Keratinocyte (primary cell): ENCODE measurements at regions not wholly inside any gene's neighbourhood (a gene's known extent, or its start where the extent isn't known, plus 50 kb on each side); places are given as distances from the start of the nearest gene placed in this dataset.

ENCODE experiments used
- DNase-seq: peaks from one replicate; pipeline ENCODE4 v3.0.0-alpha.2; 2011; ENCODE audit warnings: low read depth, missing footprints, low spot score
- FAIRE-seq: peaks from 2 replicates; lab custom pipeline; 2011; peaks lifted over from hg19 to GRCh38; lab: Jason Lieb, UNC
- H2AFZ ChIP-seq: 2 replicates; pipeline ENCODE4 v1.6.0; 2012; ENCODE audit warnings: low read length, control low read depth, inconsistent platforms; ENCODE audit not compliant: control insufficient read depth
- H3K27ac ChIP-seq: 2 replicates; pipeline ENCODE4 v1.5.1; 2011; ENCODE audit warnings: low read length; ENCODE audit not compliant: control insufficient read depth, insufficient read depth
- H3K27me3 ChIP-seq: 3 replicates; pipeline ENCODE4 v1.6.0; 2011; ENCODE audit warnings: low read length; ENCODE audit not compliant: control insufficient read depth, insufficient read depth; ENCODE audit errors: extremely low read depth
- H3K36me3 ChIP-seq, 2 experiments: 2 replicates in 1 of 2; 3 replicates in 1 of 2; pipeline ENCODE4 v1.5.1; 2011; ENCODE audit warnings: low read length in 2 of 2, mild to moderate bottlenecking in 1 of 2; ENCODE audit not compliant: control insufficient read depth in 2 of 2, insufficient read depth in 2 of 2; ENCODE audit errors: extremely low read depth in 1 of 2
- H3K4me1 ChIP-seq: 3 replicates; pipeline ENCODE4 v1.5.1; 2011; ENCODE audit warnings: low read length; ENCODE audit not compliant: control insufficient read depth, insufficient read depth; ENCODE audit errors: extremely low read depth
- H3K4me2 ChIP-seq: 3 replicates; pipeline ENCODE4 v1.6.0; 2011; ENCODE audit warnings: low read depth, low read length; ENCODE audit not compliant: control insufficient read depth, insufficient read depth; ENCODE audit errors: extremely low read depth
- H3K4me3 ChIP-seq, 3 experiments: fragments of 200-600 bp in 1 of 3; sonication (generic) in 1 of 3; 2 replicates in 2 of 3; 3 replicates in 1 of 3; pipeline ENCODE4 v1.5.1; 2011 to 2016; ENCODE audit warnings: low read length in 3 of 3, mild to moderate bottlenecking in 3 of 3, control low read depth in 2 of 3, inconsistent platforms in 1 of 3, low read depth in 1 of 3, mixed read lengths in 1 of 3, mixed run types in 1 of 3, moderate library complexity in 1 of 3; ENCODE audit not compliant: control insufficient read depth in 2 of 3, insufficient read depth in 2 of 3; ENCODE audit errors: extremely low read depth in 1 of 3
- H3K79me2 ChIP-seq: 2 replicates; pipeline ENCODE4 v1.6.0; 2012; ENCODE audit warnings: low read length; ENCODE audit not compliant: control insufficient read depth, insufficient read depth
- H3K9ac ChIP-seq: 3 replicates; pipeline ENCODE4 v1.6.0; 2011; ENCODE audit warnings: low read length; ENCODE audit not compliant: control insufficient read depth, insufficient read depth; ENCODE audit errors: extremely low read depth
- H3K9me1 ChIP-seq: 3 replicates; pipeline ENCODE4 v1.6.0; 2011; ENCODE audit warnings: low read length; ENCODE audit not compliant: control insufficient read depth, insufficient read depth; ENCODE audit errors: extremely low read depth
- H3K9me3 ChIP-seq: 2 replicates; pipeline ENCODE4 v1.5.1; 2012; ENCODE audit warnings: low read depth, low read length; ENCODE audit not compliant: control insufficient read depth
- H4K20me1 ChIP-seq: 3 replicates; pipeline ENCODE4 v1.6.0; 2011; ENCODE audit warnings: low read length; ENCODE audit not compliant: control insufficient read depth, insufficient read depth; ENCODE audit errors: extremely low read depth
- EZH2 ChIP-seq: IDR thresholded peaks from one replicate; pipeline ENCODE4 v1.6.1; 2012; ENCODE audit warnings: inconsistent platforms, mild to moderate bottlenecking, low read length, moderate library complexity
- dilution Hi-C: fragments of 300-500 bp; cut with MboI; formaldehyde crosslinking; loops from one replicate; pipeline ENCODE4 v1.7.0; 2020; ENCODE audit warnings: low sequenced_read_pairs; ENCODE audit not compliant: extremely low pct_ligation_motif_present
- TF ChIP-seq, protein P1 (sequence below), 3 experiments: IDR thresholded peaks in 1 of 3; conservative IDR thresholded peaks in 1 of 3; optimal IDR thresholded peaks in 1 of 3; 2 replicates in 2 of 3; 3 replicates in 1 of 3; pipeline versions ENCODE3 to v1.5.1; 2011; ENCODE audit warnings: low read length in 3 of 3, mild to moderate bottlenecking in 3 of 3, moderate library complexity in 2 of 3, control low read depth in 1 of 3, inconsistent platforms in 1 of 3; ENCODE audit not compliant: insufficient read depth in 2 of 3; ENCODE audit errors: extremely low read depth in 1 of 3

DNA sequence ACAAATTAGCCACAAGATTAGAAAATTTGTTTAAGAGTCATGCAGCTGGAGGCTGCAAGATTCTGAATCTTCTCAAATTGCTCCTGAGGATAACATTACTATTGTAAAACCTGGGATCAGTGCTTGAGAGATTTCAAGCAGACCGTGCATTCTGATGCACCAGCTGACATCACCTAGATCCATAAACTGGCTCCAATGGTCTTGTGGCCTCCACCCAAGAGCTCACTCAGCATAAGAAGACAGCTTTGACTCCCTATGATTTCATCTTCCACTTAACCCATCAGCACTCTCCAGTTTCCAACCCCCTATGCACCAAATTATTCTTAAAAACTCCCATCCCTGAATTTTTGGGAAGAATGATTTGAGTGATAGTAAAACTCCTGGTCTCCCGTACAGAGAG lies 1007.9 kb upstream of the TENM4 start:
- no peak overlapping the region for H3K27ac ChIP-seq
- H2AFZ ChIP-seq = no peak overlapping the region
- TF ChIP-seq EZH2 = no peak
- TF ChIP-seq, protein P1, sequence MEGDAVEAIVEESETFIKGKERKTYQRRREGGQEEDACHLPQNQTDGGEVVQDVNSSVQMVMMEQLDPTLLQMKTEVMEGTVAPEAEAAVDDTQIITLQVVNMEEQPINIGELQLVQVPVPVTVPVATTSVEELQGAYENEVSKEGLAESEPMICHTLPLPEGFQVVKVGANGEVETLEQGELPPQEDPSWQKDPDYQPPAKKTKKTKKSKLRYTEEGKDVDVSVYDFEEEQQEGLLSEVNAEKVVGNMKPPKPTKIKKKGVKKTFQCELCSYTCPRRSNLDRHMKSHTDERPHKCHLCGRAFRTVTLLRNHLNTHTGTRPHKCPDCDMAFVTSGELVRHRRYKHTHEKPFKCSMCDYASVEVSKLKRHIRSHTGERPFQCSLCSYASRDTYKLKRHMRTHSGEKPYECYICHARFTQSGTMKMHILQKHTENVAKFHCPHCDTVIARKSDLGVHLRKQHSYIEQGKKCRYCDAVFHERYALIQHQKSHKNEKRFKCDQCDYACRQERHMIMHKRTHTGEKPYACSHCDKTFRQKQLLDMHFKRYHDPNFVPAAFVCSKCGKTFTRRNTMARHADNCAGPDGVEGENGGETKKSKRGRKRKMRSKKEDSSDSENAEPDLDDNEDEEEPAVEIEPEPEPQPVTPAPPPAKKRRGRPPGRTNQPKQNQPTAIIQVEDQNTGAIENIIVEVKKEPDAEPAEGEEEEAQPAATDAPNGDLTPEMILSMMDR (optimal IDR thresholded peaks at IDR 0.05 in 1 of 3, IDR thresholded peaks at IDR 0.05 in 1 of 3, conservative IDR thresholded peaks at IDR 0.05 in 1 of 3; ENCODE audit: extremely low read depth in 1 of 3, insufficient read depth in 2 of 3, low read length in 3 of 3) = no peak
- H3K36me3 ChIP-seq = no peaks in the 10 kb centered on the region
- no peaks in the 10 kb centered on the region for H3K9me1 ChIP-seq
- peaks cover under 1% of the 10 kb centered on the region for H3K4me1 ChIP-seq
- DNase-seq (no peak), FAIRE-seq (no peak)
- H3K27me3 ChIP-seq = peaks cover 2% of the 10 kb centered on the region
- no peaks in the 10 kb centered on the region for H3K79me2 ChIP-seq
- H3K9me3 ChIP-seq = no peaks in the 10 kb centered on the region
- H3K4me2 ChIP-seq = no peak overlapping the region
- no peak overlapping the region for H3K4me3 ChIP-seq
- no peaks in the 10 kb centered on the region for H4K20me1 ChIP-seq
- H3K9ac ChIP-seq = no peak overlapping the region
- dilution Hi-C loops = no loop called here

DNA sequence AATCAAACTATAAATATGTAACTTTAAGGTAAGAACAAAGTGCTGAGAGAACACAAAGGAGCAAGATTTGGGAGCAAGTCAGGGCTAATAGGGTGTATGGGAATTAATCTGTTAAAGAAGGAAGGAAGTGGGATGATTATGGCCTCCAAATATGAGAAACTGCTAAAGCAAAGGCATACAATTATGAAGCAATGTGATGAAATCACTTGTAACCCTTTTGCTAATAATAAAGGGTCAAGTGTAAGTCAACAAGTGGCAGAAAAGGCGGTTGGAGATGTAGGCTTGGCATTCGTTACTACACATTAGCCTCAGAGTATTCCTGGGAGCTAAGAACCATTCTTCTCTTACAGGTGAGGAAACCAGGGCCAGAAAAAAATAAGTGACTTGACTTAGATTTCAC lies 1002.3 kb upstream of the TENM4 start:
- H3K4me1 ChIP-seq = peaks cover 23% of the 10 kb centered on the region
- no peaks in the 10 kb centered on the region for H3K9me1 ChIP-seq
- no peaks in the 10 kb centered on the region for H4K20me1 ChIP-seq
- H3K79me2 ChIP-seq = no peaks in the 10 kb centered on the region
- no peak overlapping the region for H2AFZ ChIP-seq
- no peaks in the 10 kb centered on the region for H3K36me3 ChIP-seq
- no peak overlapping the region for H3K9ac ChIP-seq
- TF ChIP-seq, protein P1 (optimal IDR thresholded peaks at IDR 0.05 in 1 of 3, IDR thresholded peaks at IDR 0.05 in 1 of 3, conservative IDR thresholded peaks at IDR 0.05 in 1 of 3; ENCODE audit: extremely low read depth in 1 of 3, insufficient read depth in 2 of 3, low read length in 3 of 3) = no peak
- TF ChIP-seq EZH2 = no peak
- H3K4me3 ChIP-seq = no peak overlapping the region
- H3K4me2 ChIP-seq = no peak overlapping the region
- H3K9me3 ChIP-seq = no peaks in the 10 kb centered on the region
- DNase-seq (no peak), FAIRE-seq (peak; percentile 48)
- H3K27ac ChIP-seq = peak overlapping the region; percentile 26
- dilution Hi-C loops = no loop called here
- no peaks in the 10 kb centered on the region for H3K27me3 ChIP-seq
